GM18499 (cell line): ENCODE measurements at regions not wholly inside any gene's neighbourhood (a gene's known extent, or its start where the extent isn't known, plus 50 kb on each side); places are given as distances from the start of the nearest gene placed in this dataset.
"Not testable (repeated sequence)": the region's sequence is repeated elsewhere in the genome, so short reads cannot be mapped to it uniquely, and the experiment has no call there.

Source experiments
- ATAC-seq: cut with Tn5 transposase; IDR thresholded peaks from one replicate; pipeline ENCODE4 v1.9.1; 2021; ENCODE audit warnings: moderate number of reproducible peaks; ENCODE audit not compliant: insufficient read depth, unreplicated experiment

DNA sequence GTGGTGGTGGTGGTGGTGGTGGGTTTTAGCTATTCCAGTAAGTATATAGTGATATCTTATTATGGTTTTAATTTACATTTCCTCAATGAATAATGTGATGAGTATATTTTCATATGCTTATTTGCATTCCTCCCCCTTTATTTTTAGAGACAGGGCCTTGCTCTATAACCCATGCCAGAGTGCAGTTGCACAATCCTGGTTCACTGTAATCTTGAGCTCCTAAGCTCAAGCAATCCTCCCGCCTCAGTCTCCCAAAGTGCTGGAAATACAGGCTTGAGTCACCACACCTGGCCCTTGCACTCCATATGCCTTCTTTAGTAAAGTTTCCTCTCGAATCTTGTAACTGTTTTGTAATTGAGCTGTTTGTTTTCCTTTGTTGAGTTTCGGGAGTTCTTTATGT lies 577.7 kb upstream of the AUTS2 start:
- no peak for ATAC-seq

DNA sequence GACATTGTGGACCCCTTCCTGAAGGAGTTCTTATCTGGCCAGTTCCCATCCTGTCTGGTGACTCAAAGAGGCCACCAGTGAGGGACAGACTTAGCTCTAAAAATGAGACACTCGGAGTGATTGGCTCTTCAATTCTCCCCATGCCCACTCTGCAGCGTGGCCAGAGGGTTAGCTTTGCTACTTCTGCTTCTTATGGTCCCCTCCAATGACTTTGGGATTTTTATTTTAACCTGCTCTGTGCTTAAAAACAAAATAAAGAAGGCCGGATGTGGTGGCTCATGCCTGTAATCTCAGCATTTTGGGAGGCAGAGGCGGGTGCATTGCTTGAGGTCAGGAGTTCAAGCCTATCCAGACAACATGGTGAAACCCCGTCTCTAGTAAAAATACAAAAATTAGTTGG lies 573.0 kb upstream of the AUTS2 start:
- ATAC-seq = no peak

DNA sequence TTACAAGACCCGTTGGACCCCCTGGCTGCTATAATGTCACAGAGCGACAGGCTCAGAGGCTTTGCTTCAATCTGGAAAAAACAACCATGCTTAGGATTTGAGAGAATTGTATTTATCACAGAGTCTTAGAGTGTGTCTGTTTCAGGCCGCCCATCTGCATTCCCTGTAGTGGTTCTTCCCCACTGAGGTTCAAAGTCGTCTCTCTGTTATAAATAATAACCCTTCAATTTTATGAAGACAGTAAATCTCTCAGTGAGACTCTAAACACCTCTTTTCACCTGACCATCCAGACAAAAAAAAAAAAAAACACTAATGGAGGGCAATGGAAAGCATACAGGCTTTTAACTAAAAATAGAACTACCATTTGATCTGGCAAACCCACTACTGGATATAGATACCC lies 565.4 kb upstream of the AUTS2 start:
- ATAC-seq = no peak

DNA sequence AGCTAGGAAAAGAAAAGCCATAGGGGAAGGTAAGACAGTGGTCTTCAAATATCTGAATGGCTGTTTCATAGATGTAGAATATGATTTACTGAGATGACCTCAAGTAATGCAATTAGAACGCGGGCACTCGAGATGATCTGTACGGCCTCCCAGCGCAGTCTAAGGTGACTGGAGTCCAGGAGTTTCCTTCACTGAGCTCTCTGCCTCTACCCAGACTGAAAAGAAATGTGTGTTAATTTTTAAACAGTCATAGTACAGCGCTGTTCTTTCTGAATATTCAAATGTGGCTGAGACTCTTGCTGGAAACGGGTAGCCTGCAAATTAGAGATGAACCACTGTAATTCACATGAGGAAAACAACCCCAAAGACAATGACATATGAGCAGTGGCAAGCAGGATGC lies 562.4 kb upstream of the AUTS2 start:
- ATAC-seq = no peak

DNA sequence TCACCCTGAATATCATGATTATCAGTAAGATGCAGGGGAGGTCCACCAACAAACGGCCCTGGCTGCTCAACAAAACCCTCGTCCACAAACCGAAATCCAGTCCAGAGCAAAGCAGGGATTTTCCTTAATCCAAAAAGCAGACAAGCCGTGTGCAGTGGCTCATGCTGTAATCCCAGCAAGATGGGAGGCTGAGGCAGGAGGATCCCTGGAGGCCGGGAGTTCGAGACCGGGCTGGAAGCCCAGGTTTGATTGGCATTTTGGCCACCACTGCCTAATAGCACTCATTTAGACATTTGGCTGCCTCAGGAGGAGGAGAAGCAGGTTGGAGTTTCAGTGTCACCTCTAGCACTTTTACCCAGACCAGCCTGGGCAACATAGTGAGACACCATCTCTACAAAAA lies 562.0 kb upstream of the AUTS2 start:
- ATAC-seq = no peak

DNA sequence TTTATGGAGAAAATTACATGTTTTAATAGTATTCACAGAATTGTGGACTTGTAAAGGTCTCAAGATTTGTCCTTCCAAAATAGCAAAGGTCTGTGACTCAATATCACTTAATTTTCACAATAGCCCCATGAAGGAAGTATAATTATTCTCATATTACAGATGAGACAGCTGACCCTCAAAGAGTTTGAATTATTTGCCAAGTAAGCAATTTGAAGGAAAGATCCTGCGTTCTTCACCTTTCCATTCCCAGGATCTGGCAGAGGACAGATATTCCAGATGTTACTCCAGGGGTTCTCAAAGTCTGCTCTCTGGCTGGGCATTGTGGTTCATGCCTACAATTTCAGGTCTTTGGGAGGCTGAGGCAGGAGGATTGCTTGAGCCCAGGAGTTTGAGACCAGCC lies 559.4 kb upstream of the AUTS2 start:
- ATAC-seq = no peak

DNA sequence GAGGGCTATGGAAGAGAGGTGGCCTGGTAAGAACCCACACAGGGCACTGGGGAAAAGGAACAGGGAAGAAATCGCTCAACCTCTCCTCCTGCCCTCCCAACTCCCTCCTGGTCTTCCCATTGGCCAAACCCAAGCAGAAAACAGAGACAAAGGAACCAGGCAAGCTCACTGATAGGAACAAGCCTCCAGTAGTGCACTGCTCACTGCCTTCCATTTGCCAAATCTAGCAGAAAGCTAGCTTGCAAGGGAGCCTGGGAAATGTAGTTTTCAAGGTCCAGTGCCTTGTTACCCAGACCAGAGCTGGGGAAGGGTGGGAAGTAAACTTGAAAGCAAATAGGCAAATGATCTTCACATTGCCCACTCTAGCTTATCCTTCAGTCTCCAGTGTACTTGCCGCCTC lies 556.1 kb upstream of the AUTS2 start:
- no peak for ATAC-seq

DNA sequence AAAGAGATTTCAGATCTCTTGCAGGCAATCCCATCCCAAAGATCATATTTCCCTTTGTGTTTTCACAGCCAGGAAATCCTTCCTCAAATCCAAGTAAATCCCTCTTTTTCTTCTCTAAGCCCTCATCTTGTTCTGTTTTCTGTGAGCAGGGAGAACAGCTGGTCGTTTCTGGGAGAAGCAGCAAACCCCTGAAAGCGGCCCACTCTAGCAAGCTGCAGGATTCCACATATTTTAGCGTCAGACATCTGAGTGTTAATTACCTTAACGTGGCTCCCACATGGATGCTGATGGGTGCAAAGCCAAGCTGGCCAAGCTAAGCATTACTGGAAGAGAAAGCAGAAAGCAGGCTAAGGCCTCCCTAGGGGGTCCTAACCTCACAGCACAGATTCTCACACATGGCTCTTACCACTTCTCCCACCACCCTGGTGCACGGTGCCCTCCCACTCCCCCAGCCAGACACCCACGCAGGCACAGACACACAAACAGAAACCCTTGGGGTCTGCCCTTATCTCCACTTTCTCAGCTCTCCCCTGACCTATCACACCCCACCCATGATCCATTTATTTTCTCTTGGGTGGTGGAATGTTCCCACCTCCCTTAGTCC lies 551.0 kb upstream of the AUTS2 start:
- no peak for ATAC-seq

DNA sequence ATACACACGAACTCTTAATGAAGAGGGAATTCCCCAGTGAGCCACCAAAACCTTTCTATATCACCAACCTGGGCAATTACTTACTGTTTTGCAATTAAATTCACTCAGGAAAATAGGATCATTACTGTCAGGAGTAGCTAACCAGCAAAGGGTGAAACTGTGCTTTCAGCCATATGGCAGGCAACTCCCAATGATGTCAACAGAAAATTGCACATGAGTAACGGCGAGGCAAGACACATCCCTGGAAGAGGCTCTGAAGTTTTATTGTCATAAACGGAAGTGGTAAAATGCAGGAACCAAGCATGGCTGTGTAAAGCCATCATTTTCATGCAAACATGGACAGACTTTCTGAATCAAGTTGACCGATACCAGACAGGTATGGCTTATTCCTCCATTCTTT lies 548.9 kb upstream of the AUTS2 start:
- ATAC-seq = no peak

DNA sequence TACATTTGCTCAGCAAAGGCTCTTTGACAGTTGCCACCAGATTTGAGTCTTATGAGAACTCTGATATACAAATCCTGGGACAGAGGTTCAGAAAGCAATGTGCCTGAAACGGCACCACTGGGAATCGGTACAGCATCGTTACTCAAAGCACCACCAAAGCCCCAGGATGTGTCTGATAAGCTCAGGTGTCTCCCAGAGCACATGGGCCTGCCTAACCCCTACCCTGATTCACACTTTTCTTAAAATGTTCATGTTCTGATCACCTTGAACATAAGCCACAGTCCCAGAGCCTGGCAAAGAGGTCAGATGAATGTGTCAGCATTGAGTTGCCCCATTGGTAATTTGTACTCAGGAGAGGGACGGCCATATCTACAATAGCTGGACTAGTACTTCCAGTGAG lies 545.8 kb upstream of the AUTS2 start:
- ATAC-seq = no peak

DNA sequence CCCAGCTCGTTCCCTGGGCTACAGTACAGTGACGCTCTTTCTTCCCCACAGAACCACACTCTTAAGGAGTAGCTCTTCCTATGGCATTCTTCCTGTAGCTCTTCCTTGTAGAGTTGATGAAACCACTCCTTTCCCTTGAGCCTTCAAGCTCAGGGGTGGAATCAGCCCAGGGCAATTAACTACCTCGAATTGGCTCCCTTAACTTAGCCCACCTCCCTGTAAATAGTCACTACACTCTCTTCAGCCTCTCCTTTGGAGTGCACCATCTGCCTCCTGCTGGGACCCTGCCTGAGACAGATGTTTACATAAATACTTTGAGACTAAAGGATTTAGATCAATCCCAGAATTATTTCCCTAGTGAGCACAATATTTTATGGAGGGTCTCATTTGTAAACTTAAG lies 537.8 kb upstream of the AUTS2 start:
- no peak for ATAC-seq

DNA sequence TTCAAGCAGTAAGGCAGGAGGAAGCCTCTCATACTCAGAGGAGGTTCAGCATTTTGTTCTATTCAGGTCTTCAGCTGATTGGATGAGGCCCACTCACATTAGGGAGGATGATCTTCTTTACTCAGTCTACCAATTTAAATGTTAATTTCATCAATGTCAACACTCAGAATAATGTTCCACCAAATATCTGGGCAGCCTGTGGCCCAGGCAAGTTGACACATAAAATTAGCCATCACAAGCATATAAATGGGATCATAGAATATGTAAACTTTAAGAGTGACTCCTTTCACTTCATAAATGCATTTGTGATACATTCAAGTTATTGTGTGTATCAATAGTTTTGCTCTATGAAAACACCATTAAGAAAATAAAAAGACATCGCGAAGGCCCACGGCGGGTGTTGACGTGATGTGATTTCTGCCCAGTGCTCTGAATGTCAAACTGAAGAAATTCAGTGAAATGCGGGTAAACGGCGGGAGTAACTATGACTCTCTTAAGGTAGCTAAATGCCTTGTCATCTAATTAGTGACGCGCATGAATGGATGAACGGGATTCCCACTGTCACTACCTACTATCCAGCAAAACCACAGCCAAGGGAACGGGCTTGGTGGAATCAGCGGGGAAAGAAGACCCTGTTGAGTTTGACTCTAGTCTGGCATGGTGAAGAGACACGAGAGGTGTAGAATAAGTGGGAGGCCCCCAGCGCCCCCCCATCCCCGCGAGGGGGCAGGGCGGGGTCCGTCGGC lies 536.1 kb upstream of the AUTS2 start:
- no peak for ATAC-seq

DNA sequence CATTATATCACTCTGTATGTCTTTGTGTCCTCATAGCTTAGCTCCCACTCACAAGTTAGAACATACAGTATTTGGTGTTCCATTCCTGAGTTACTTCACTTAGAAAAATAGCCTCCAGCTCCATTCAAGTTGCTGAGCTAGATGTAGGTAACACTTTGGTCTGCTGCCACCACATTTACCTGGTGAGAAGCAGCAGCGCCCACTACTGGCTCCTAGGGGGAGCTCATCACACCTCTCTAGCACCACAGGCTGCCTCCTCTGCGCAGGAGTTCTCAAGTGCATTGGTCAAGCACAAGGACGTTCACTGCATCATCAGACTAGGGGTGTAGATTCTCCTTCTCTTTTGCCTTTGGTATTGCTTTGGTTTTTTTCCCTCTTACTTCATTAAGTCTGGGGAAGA lies 530.9 kb upstream of the AUTS2 start:
- no peak for ATAC-seq

DNA sequence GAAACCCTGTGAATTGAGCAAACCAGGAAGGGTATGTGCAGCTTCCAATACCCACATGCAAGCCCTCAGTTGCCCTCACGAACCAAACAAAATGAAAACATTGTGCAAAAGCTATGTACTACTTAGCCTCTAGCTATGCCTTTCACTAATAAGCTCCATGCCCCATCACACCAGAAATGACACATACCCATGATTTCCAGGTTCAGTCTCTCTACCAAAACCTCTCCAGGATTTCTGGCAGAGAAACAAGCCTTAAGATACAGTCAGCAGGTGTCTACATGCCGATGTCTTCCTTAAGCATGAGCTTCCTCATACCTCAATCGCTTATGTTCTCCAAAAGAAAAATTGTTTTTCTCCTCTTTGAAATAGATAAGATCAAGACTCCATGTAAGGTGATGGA lies 527.8 kb upstream of the AUTS2 start:
- ATAC-seq = no peak

DNA sequence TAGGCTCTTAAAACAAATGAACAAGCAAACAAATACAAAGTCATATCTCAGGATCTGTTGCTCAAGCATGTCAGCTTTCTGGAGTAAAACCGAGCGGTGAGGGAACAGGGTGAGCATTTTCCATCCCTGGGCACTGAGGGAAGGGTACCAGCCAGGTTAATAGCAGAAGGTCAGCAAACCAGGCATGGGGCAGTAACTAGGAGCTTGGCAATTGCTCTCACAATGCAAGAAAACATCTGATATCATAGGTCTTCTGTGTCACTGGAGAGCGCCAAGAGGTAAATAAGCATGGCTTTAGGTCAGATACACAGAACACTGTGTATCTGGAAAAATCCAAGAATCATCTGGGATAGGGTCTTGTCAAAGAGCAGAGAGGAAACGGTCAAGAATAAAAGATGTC lies 521.7 kb upstream of the AUTS2 start:
- no peak for ATAC-seq

DNA sequence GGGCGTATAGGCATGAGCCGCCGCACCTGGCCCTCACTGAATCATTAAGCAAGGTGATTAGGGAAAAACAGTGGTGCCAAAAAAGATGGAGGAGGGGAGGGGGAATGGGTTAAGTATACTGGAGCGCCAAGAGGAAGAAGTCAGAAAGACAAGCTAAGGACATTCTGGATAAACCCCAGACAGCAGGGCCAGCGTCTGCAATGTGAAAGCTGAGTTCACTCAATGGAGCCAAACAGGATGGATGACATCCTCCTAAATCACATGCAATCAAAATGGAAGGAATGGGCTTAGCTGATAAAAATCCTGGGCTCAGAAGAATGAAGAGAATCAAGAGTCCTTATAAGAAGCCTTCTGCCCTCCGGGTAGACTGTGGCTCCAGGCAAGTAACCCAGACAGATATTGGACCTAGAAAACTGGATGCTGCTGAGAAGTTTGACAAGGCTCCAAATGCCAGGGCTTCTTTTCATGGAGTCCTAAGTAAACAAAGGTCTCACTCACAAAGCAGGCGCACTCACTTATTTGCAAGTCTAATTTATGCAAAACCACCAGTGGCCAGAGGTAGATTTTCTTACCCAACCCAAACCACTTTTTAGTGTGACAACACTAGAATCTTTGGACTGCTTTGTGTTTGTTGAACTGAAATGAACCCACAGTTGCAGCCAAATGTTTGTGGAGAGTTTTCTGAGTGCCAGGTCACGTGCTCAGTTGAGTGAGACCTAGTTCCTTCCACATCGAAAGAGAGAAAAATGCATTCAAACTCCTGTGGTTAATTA lies 519.1 kb upstream of the AUTS2 start:
- no peak for ATAC-seq

DNA sequence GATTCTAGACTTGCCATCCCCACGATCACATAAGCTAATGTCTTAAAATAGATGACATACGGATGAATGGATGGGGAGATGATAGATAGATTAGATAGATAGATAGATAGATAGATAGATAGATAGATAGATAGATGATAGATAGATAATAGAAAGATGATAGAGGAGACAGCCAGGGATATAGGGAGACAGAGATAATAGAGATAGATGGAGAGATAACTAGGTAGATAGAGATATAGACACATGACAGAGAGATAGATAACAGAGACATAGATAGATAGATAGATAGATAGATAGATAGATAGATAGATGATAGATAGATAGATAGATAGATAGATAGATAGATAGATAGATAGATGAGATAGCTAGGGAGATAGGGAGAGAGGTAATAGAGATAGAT lies 511.0 kb upstream of the AUTS2 start:
- ATAC-seq = not testable (repeated sequence)

DNA sequence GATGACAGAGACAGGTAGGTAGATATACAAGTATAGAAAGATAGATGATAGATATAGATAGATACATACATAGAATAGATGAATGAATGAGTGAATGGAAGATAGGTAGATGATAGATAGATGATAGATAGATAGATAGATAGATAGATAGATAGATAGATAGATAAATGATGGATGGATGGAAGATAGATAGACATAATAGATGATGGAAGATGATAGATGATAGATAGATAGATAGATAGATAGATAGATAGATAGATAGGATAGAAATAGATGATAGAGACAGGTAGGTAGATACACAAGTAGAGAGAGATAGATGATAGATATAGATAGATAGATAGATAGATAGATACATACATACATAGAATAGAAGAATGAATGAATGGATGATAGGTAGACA lies 510.1 kb upstream of the AUTS2 start:
- ATAC-seq = no peak

DNA sequence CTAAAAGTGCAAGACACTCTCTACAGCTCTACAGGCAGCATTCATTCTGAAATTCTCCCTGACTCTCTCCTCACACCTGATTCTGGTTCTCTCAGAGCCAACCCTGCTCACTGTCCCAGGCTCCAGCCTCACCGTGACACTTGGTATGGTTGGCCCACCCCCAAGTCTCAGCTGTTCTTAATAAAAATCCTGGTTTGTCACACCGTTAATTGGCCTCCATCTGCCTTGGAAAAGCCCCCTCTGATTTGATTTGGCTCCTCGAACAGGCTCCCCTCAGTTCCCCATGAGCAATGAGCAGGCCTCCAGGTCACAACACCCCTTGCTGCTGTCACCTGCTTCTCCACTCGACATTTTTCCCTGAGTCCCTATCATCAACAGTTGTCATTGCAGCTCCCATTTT lies 507.3 kb upstream of the AUTS2 start:
- no peak for ATAC-seq

DNA sequence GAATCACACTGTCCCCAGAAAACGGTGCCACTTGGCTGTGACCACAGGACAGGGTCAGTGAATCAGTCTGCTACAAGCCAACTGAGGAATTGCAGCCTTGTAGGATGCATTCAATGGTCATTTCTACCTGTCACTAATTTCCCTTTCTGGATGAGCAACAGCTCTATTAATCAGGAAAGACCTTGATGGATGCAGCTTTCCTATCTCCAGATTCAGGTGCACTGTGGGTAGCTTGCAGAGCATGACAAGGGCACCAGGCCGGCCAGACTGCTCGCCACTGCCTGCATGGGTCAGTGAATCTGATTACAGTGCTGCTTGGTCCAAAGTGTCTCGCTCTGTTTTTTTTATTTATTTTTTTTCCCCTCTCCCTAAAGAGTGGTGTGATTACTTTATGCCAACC lies 506.8 kb upstream of the AUTS2 start:
- no peak for ATAC-seq

DNA sequence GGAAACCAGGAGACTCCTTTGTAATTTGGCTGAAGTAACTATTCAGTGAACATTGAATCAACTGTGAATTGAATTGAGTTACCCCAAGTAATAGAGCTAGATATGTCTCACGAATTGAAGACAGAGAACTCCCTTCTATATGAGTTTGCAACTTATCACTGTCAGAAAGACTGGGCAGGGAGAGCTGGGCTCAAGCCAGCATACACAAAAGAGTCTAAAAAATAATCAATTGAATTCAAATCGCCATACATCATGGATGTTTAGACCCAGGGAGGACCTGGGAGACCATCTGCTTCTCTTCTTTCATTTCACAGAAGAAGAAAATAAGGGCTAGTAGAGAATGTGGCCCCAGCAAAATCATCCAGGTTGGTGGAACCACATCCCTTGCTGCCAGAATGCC lies 503.1 kb upstream of the AUTS2 start:
- ATAC-seq = no peak

DNA sequence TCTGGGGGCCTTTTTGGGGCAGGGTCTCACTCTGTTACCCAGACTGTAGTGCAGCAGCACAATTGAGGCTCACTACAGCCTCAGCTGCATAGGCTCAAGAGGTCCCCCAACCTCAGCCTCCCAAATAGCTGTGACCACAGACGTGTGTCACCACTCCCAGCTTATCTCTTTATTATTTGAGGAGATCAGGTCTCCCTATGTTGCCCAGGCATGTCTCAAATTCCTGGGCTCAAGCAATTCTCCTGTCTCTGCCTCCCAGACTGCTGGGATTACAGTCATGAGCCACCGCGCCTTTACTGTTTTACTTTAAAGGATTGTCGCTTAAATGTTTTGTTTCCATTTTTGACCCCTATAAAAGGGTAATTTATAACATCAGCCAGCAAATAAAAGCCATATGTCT lies 502.6 kb upstream of the AUTS2 start:
- no peak for ATAC-seq
